ENCODE measurements at regions not wholly inside any gene's neighbourhood (a gene's known extent, or its start where the extent isn't known, plus 50 kb on each side); places are given as distances from the start of the nearest gene placed in this dataset.

GRCh38 chr6:102300350-102300749 lies 906.8 kb downstream of the GRIK2 start:
- H3K4me1 ChIP-seq: no peaks in the 10 kb centered on the region
- 78% methylated on average over 3 of the region's 3 CpGs for WGBS
- H3K36me3 ChIP-seq: no peaks in the 10 kb centered on the region
- no peaks in the 10 kb centered on the region for H3K9me3 ChIP-seq
- intact Hi-C loops (cut with DNase I): no loop called here
- no peak overlapping the region for H3K27ac ChIP-seq (replicated peaks in 1 of 4)
- no peaks in the 10 kb centered on the region for H3K27me3 ChIP-seq
- TF ChIP-seq POLR2A (IDR thresholded peaks at IDR 0.05; ENCODE audit: low read depth): no peak
- no peak overlapping the region for H3K4me3 ChIP-seq
- no peak for DNase-seq (ENCODE audit: extremely low spot score)

GRCh38 chr6:102298051-102298450 lies 904.5 kb downstream of the GRIK2 start:
- TF ChIP-seq EP300 (IDR thresholded peaks at IDR 0.05) (no peak), CTCF (IDR thresholded peaks at IDR 0.05) (no peak), POLR2A (IDR thresholded peaks at IDR 0.05; ENCODE audit: low read depth) (no peak), POLR2AphosphoS5 (IDR thresholded peaks at IDR 0.05) (no peak)
- Histone ChIP-seq H3K4me1 (no peaks in the 10 kb centered on the region), H3K4me3 (no peak overlapping the region), H3K36me3 (no peaks in the 10 kb centered on the region), H3K27me3 (no peaks in the 10 kb centered on the region), H3K27ac (replicated peaks in 1 of 4) (no peak overlapping the region), H3K9me3 (no peaks in the 10 kb centered on the region)
- DNase-seq (ENCODE audit: extremely low spot score): no peak
- intact Hi-C loops (cut with DNase I): no loop called here

Small RNA genes lying in the stretch of these regions (small RNA-seq; reads per million reads assigned to genes)
- 0 reads per million in 3 donors for gene RF00438

Data from esophagus muscularis mucosa (tissue), 4 donors.